Gastrocnemius medialis (tissue), 4 donors: ENCODE measurements at regions not wholly inside any gene's neighbourhood (a gene's known extent, or its start where the extent isn't known, plus 50 kb on each side); places are given as distances from the start of the nearest gene placed in this dataset.

Experiments
- POLR2A ChIP-seq, 2 donors: fragments of 450-650 bp; IDR thresholded peaks; one replicate each; pipeline ENCODE4 v1.6.1; 2017; ENCODE audit warnings: antibody characterized with exemption in 2 of 2, mild to moderate bottlenecking in 2 of 2, moderate library complexity in 2 of 2
- TF ChIP-seq, protein P1 (sequence below), 5 experiments: fragments of 450-650 bp in 3 of 5; fragments of 200-600 bp in 2 of 5; sonication (generic) in 2 of 5; IDR thresholded peaks in 4 of 5; conservative IDR thresholded peaks in 1 of 5; 1 replicate in 4 of 5; 2 replicates in 1 of 5; pipeline ENCODE4 v1.5.1; 2016 to 2019; ENCODE audit warnings: antibody characterized with exemption in 5 of 5, mild to moderate bottlenecking in 3 of 5, moderate library complexity in 3 of 5

- TF ChIP-seq, protein P1, sequence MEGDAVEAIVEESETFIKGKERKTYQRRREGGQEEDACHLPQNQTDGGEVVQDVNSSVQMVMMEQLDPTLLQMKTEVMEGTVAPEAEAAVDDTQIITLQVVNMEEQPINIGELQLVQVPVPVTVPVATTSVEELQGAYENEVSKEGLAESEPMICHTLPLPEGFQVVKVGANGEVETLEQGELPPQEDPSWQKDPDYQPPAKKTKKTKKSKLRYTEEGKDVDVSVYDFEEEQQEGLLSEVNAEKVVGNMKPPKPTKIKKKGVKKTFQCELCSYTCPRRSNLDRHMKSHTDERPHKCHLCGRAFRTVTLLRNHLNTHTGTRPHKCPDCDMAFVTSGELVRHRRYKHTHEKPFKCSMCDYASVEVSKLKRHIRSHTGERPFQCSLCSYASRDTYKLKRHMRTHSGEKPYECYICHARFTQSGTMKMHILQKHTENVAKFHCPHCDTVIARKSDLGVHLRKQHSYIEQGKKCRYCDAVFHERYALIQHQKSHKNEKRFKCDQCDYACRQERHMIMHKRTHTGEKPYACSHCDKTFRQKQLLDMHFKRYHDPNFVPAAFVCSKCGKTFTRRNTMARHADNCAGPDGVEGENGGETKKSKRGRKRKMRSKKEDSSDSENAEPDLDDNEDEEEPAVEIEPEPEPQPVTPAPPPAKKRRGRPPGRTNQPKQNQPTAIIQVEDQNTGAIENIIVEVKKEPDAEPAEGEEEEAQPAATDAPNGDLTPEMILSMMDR (IDR thresholded peaks at IDR 0.05 in 4 of 5, conservative IDR thresholded peaks at IDR 0.05 in 1 of 5): no peak
- no peak for TF ChIP-seq POLR2A (IDR thresholded peaks at IDR 0.05)
These were observed 93.0 kb downstream of the LYZL2 start for GRCh38 chr10:30536578-30536977.
